GM18517 (cell line): ENCODE measurements at regions not wholly inside any gene's neighbourhood (a gene's known extent, or its start where the extent isn't known, plus 50 kb on each side); places are given as distances from the start of the nearest gene placed in this dataset.
"Not testable (repeated sequence)": the region's sequence is repeated elsewhere in the genome, so short reads cannot be mapped to it uniquely, and the experiment has no call there.

Experiments
- ATAC-seq: cut with Tn5 transposase; IDR thresholded peaks from one replicate; pipeline ENCODE4 v1.9.1; 2021; ENCODE audit warnings: mild to moderate bottlenecking, moderate library complexity; ENCODE audit not compliant: unreplicated experiment

DNA sequence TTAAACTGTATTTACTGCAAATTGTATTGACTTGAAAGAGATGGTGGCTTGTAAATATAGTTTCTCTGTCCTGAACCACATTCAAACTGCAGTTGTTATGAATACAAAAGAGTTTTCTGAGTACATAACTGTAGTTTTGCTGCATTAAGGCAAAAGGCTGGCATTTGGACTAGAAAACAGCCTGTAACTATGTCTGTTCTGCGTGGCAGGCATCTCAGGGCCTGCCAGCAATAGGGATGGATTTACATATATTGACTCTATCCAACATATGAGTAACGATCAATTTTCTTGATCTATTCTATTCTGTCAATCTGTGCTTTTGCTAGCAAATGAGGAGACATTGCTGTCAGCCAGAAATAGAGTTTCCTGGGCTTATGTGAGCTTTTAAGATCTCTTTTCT is 174.6 kb downstream of the TMEM26 start:
- ATAC-seq: no peak

DNA sequence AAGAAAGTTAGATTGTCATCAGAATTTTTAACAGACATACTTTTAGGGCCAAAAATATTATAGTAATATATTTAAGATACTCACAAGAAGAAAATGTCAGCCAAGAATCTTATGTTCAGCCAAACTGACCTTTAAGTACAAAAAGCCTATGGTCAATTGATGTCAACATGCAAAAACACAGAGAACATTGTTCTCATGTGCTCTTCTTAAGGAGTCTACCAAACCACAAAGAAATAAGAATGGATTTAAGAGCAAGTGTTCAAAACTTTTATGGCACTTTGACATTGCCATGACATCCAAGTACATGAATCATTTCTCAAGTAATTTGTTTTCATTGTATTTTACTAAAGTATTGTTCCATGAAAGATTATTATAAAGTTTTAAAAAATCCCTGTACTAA is 180.4 kb downstream of the TMEM26 start:
- ATAC-seq: no peak

DNA sequence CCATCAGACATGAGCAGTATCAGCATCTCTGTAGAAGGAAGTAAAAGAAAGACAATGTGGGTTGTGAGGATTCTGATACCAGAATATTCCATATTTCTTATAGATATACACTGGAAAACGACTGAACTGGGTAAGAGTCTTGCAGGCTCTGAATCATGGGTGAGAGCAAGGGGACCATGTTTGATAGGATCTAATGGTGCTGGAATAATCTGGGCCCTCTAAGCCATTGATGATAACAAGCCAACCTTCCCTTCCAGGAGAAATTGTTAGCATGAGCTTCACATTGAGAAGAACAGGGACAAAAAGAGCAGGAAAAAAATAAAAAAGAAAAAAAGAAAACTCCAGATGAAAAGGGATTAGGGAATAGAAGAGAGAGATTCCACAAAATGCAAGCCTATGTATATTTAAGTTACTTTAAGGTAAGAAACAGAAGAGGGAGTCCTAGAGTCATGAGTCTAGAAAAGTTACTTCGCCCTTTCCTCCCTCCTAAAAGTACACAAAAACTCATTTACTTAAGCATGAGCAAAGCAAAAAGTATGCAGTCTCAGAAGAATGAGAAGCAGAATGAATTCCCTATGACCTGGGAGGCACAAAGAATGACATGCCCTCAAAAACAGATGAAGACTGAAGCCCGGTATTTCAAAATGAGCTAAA is 181.9 kb downstream of the TMEM26 start:
- ATAC-seq: no peak

DNA sequence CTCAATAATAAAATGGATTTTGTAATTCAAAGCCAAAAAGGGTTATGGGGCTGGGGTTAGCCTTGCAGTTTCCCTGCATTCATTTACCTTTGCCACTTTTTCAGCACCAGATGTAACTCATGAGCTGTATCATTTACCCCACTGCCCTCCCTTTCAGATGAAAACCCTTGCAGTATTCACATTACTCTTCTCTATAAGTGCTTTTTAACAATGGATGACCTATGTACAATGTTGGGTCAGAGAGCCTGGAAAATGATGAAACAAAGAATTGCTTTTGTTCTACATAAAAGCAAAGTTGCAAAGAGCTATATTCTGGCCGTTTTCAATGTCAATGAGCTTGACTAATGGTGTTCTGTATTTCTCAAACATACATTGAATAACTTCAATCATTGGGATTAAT is 189.7 kb downstream of the TMEM26 start:
- no peak for ATAC-seq

DNA sequence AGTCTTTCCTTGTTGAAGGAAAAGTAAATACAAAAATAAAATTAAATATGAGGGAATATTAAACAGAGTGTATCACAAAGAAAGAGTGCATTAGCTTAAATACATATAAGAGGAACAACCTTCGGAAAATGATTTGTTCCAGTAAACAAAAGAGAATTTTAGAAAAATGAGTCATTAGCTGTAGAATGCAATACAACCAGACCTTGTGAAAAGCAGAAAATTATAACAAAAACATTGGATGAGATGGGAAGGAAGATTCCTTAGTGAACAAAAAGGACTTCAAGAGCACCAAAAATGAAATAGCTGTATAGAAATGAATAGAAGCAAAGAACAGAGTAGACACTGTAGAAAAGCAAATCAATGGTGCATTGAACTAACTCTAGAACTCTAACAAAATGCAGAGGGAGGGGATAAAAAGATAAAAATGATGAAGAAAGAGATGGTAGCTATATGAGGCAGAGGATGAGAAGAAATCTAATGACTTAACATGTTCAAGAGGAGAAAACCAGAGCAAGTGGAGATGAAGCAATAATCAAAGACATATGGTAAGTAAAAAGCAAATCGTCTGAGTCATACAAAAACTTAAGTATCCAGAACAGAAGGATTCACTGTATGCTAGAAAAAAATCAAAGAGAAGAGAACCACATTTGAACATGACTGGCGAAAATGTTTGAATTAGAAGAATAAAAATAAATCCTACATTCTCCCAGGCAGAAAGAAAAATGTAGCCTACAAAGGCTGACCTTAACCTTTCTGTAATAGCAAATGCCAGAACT is 190.5 kb downstream of the TMEM26 start:
- ATAC-seq: no peak

DNA sequence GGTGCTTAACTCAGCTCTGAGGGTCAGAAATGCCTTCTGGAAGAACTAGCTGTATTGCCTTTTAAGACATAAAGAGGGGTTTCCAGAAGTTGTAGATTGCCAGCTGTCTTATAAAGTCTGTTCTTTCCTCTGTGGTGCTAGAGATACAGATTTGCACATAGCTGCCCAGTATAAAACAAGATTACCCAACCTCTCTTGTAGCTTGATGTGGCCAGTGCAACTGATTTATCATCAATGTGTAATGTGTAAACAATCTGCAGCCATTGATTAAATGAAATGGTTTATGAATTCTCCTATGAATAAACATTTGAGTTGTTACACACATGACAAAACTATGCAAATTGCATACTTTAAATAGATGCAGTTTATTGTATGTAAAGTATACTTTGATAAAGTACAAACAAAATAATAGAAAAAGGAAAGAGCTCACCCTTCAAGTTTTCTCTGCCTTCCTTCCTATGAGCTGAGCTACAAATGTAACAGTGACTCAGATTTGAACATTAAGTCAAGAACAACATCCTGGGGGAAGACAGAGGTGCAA is 195.2 kb downstream of the TMEM26 start:
- ATAC-seq: no peak

DNA sequence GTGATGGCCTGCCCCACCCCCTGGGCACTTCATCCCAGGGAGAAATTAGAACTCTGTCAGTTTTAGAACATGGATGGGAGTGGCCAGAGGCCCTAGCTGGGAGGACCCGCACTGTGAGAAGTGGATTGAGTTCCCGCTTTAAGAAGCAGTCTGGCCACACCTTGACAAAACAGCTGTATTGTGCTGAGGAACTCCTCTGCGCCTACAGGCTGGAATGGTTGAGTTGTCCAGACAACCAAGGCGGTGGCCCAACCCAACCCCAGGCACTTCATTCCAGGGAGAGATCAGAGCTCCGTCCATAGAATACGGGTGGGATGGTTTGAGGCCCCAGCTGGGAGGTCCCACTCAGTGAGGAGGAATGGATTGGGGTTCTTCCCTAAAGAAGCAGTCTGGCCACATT is 196.0 kb downstream of the TMEM26 start:
- ATAC-seq: no peak

DNA sequence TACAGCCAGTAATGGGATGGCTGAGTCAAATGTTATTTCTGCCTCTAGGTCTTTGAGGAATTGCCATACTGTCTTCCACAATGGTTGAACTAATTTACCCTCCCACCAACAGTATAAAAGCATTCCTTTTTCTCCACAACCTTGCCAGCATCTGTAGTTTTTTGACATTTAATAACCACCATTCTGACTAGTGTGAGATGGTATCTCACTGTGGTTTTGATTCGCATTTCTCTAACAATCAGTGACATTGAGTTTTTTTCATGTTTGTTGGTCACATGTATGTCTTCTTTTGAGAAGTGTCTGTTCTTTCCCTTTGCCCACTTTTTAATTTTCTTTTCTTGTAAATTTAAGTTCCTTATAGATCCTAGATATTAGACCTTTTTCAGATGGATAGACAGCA is 200.9 kb downstream of the TMEM26 start:
- not testable (repeated sequence) for ATAC-seq

DNA sequence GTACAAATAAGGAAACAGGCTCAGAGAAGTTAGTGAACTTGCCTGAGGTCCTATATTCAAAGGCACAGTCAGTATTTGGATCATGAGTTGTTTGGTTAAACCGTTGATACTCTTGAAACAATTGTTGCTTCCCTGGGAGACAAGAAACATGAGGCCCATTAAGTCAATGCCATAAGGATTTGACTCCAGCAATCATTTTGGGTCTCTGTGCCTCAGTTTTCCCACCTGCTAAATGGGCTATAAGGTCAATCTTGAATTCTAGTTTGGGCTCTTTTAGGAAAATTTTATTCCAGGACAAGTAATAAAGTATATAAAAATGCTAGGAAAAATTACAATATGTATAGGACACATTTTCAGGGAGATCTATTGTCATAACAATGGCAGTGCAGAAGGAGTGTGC is 202.1 kb downstream of the TMEM26 start:
- ATAC-seq: no peak

DNA sequence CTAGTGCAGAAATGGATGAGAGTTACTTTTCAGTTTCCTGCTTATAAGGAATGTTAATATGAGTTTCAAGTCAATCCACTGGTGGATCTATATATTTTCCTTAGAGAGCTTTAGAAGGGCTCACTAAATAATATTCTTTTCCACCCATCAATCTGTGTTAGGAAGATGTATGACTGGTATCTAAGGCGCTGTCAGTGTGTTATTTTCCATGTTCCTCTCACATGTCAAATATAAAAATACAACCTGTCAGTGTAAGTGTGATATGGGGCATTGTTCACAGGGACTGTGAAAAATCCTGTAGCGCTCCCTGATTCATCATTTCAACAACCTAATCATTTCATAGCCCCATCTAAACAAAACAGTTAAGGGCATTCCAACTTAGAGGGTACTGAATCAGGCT is 203.1 kb downstream of the TMEM26 start:
- ATAC-seq: no peak

DNA sequence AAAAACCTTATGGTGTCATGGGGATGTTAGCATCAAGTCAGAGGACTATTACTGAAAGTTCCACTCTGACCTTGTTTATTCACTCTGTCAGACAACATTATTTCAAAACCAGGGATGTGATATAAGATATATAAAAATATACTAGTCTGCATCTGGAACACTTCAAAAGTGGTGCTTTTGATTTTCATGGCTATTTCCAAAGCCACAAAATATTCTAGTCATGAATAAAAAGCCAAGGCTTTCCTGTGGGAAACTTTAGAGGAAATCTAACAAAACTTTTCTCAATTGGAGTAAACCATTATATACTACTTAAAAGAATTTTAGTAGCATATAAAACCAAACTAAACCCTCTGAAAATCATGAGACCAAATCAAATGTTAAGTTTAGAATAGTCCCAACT is 205.2 kb downstream of the TMEM26 start:
- ATAC-seq: no peak

DNA sequence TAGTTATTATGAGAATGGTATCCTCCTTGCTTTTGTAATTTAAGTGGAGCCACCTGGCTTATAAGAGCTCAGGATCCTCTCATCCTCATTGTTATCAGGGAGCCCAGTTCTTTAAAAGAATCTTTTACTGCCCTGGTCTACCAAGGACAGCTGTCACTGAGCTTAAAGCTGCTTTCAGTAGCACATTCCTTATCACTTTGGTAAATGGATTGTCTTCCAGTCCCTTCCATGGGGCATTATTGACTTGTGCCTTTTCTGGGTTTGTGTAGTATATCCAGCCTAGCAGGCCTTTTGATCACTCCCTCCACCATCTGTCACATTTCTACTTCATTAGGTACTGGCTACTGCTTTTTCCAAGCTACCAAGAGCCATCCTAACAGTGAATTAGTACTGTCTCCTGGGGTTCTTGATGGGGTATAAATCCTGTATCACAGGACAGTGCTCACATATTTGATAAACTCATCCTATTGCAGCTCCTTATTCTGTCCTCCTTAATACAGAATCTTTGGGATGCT is 208.9 kb downstream of the TMEM26 start:
- no peak for ATAC-seq

DNA sequence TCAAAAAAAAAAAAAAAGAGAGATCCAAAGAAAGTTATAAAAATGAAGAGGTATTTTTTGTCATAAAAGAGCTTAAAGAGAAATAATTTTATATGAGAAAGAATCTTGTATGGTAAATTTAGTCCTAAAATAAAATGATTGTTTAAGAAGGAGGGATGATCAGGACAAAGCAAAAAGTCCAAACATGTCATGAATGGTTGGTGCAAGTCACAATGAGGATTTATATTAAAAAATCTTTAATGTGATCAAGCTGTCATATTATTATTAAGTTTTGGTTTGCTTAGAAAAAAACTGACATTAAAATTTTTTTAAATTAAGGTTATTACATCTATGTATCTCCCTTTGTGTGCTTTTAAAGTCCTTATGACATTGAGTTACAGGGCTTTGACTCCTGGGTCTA is 220.4 kb downstream of the TMEM26 start:
- no peak for ATAC-seq

DNA sequence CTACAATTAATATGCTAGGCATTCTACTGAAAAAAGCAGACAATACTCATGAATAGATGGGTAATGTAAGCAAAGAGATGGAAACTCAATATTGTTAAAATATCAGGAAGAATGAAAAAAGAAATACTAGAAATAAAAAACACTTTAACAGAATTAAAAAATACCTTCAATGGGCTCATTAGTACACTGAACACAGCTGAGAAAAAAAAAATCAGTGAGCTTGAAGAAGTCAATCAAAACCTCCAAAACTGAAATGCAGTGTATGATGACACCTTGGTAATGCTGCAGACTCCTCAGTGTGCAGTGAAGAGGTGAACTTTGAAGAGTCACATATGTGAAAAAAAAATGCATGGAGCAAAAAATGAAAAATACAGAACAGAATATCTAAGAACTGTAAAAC is 227.2 kb downstream of the TMEM26 start:
- ATAC-seq: no peak

DNA sequence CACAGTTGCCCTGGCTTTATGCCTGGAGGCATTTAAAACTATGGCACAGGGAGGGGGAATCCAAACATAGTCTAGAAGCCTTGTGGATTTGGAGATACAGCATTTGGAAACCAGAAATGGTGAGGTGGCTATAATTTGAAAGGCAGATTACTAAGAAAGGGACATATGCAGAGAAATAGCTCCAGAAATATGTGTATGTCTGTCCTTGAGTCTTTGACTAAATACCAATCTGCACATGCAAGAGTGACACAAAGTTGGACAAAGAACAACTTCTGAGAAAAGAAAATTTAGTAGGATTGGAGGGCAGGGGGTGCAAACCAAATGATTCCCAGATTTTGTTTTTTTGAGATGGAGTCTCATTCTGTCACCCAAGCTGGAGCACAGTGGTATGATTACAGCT is 229.6 kb downstream of the TMEM26 start:
- ATAC-seq: no peak

DNA sequence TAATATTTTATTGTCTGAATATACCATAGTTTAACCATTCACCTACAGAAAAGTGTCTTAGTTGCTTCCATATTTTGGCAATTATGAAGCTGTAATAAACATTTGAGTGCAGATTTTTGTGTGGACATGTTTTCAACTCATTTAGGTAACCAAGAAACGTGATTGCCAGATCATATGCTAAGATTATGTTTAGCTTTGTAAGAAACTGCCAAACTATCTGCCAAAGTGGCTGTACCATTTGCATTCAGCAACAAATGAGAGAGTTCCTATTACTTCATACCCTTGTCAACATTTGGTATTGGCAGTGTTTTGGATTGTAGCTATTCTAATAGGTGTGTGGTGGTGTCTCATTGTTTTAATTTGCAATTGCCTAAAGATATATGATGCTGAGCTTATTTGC is 233.5 kb downstream of the TMEM26 start:
- no peak for ATAC-seq

DNA sequence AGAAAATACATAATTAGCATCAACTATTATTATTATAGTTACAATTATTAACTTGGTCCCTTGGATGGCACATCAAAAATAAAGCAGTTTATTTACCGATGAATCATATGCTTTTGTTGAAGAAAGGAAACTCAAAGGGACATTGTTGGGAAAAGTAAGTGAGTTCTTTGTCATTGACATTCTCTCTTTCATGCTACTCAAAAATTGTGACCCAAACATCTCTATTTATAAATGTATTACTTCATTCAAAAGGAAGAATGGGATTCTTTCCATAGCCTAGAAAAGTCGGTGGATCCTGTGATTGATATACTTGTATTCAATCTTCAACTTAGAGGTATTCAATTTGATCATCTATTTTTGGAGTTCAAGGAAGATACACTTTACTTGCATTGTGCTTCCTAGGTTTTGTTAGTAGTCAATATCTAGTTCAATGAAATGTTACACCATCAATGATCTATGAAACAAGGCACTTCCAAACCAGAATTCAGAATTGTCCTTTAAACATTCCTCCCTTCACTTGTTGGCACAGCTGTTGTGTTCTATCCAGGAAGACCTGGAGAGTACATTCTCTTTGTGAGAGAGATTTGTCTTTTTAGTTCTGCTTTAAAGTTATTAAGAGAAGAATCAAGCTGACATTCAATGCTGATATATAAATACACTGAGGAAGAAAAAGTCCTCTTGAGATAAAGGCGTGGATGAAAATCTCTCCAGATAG is 235.2 kb downstream of the TMEM26 start:
- ATAC-seq: no peak

DNA sequence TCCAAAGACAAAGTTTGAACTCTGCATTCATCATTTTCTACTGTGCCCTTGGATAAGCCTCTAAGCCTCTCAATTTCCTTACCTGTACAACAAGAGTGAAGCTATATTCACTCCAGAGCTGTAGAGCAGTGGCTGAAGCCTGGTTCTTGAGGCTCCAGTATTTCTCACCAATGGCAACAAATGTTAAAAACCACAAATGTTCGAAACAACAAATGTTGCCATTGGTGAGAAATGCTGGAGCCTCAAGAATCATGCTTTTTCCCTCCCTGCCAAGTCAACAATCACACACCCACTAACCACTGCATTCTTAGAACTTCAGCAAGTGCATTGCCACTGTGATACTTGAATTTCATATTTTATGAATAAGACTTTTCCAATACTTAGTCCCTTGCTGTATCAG is 237.9 kb downstream of the TMEM26 start:
- no peak for ATAC-seq

DNA sequence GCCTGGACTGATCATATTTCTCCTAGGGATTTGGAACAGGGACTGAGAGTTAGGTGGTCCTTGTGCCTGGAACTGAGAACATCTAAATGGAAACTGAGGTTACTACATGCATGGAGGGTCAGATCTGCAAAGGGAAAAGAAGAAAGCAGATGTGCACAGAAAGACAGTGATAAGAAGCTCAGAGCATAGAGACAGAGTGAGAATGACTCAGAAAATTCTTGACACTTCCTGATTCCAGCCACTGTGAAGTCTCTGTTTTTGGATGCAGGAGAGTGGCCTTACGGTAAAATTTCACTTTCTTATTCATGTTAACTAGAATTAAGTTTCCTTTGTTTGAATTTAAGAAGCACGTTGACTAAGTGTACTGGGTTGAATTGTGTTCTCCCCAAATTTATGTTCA is 241.7 kb downstream of the TMEM26 start:
- no peak for ATAC-seq

DNA sequence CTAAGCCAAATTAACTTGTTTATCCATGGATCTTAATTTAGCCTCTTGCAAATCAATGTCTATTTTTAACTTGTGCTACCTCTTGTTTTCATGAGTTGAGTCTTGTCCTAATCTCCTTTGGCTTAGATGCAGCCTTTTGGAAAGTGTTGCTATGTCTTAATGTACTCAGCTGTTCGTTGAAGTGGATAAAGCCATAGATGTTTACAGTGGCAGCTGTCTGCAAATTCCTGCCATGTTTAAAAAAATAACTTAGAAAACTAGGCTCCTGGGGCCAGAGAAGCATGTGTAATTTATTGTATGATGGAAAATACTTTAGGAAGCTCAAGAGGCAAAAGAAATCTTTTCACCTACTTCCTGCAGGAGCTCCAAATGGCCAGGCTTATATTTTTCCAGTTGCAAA is 253.1 kb upstream of the RHOBTB1 start:
- no peak for ATAC-seq

DNA sequence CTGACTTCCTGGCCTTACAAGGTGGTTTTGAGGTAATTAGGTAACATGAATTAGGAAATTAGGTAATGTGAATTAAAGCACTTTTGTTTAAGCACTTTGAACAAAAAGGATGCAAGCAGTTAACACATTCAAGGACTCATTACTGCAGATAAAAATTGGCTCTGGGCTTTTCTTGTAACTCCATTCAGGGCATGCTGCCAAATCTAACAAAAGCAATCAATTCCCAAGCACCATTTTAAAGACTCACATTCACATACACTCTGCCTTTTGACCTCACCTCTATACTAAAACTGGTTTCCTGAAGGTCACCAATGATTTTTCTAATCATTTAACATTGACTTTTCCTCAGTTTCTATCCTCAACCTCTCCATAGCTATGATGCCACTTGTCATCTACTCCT is 251.2 kb upstream of the RHOBTB1 start:
- ATAC-seq: no peak

DNA sequence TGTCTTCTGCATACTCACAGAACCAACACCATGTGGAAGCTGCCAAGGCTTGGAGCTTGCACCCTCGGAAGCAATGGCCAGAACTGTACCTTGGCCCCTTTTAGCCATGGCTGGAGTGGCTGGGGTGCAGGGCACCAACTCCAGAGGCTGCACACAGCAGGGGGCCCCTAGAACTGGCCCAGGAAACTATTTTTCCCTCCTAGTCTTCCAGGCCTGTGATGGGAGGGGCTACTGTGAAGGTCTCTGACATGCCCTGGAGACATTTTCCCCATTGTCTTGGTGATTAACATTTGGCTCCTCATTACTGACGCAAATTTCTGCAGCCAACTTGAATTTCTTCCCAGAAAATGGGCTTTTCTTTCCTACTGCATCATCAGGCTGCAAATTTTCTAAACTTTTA is 248.6 kb upstream of the RHOBTB1 start:
- ATAC-seq: not testable (repeated sequence)
